Heart left ventricle (tissue), 13 donors: ENCODE measurements at regions not wholly inside any gene's neighbourhood (a gene's known extent, or its start where the extent isn't known, plus 50 kb on each side); places are given as distances from the start of the nearest gene placed in this dataset.

Experiments used
- CTCF ChIP-seq, 12 donors: fragments of 200-600 bp; sonication (generic) in 4 of 12; IDR thresholded peaks; one replicate each; pipeline versions ENCODE4 v1.5.0 to v1.8.0; 2018 to 2022; ENCODE audit warnings: antibody characterized with exemption in 12 of 12, mild to moderate bottlenecking in 5 of 12
- POLR2A ChIP-seq, 2 donors: fragments of 450-650 bp; IDR thresholded peaks; one replicate each; pipeline ENCODE4 v1.6.1; 2017; ENCODE audit warnings: antibody characterized with exemption in 2 of 2, mild to moderate bottlenecking in 2 of 2, moderate library complexity in 2 of 2
- donor health status: ischemic (EF 13 %, LVEDD 7.1; RV severe dilation, severe dysfunction).
- donor health status: DM: no; HTN: yes; CAD: no.
- donor health status: DM: no; HTN: no; CAD: no.
- donor health status: ischemic (EF 25% LVEDD 6.9; RV normal size, moderate dysfunction).
- donor health status: ischemic (EF 25% LVEDD 5.7; RV mildly dilated, moderate dysfunction).
- donor health status: ischemic (EF 35%, LVEDD 5.7; RV mildly dilated, moderate dysfunction).
- donor health status: nonischemic (EF 11% LVEDD 7.7; RV severe dilation, severe dysfunction).
- donor health status: DM: yes; HTN: yes; CAD: no.
- donor health status: PGD.
- donor health status: ischemic (EF 29% LVEDD 5.4; RV normal size, mild dysfunction).
- donor health status: nonischemic (EF 23%, LVEDD 6.1; RV moderate dilation, normal function).

DNA sequence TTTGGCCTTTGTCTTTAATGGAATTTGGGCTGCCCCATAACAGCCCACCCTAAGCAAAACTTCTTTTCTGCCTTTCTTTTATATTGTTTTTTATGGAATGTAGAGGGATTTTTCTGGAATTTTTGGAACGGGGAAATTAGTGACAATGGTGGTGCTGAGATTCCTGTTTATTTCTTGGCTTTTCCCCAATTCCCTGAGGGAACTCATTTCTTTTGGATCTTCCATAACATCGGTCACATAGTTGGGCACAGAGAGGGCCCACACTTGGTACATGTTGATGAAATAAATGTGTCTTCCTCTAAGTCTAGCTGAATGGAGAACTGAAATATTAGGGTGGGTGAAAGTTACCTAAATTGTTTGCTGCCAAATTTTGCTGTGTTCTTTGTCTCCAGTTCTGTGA lies 191.6 kb upstream of the TNP1 start:
- TF ChIP-seq POLR2A (IDR thresholded peaks at IDR 0.05) = no peak
- TF ChIP-seq CTCF (IDR thresholded peaks at IDR 0.05) = no peak
